Keratinocyte (primary cell): ENCODE measurements at regions not wholly inside any gene's neighbourhood (a gene's known extent, or its start where the extent isn't known, plus 50 kb on each side); places are given as distances from the start of the nearest gene placed in this dataset.

Experiments used
- DNase-seq: peaks from one replicate; pipeline ENCODE4 v3.0.0-alpha.2; 2011; ENCODE audit warnings: low read depth, missing footprints, low spot score
- FAIRE-seq: peaks from 2 replicates; lab custom pipeline; 2011; peaks lifted over from hg19 to GRCh38; lab: Jason Lieb, UNC
- H2AFZ ChIP-seq: 2 replicates; pipeline ENCODE4 v1.6.0; 2012; ENCODE audit warnings: low read length, control low read depth, inconsistent platforms; ENCODE audit not compliant: control insufficient read depth
- H3K27ac ChIP-seq: 2 replicates; pipeline ENCODE4 v1.5.1; 2011; ENCODE audit warnings: low read length; ENCODE audit not compliant: control insufficient read depth, insufficient read depth
- H3K27me3 ChIP-seq: 3 replicates; pipeline ENCODE4 v1.6.0; 2011; ENCODE audit warnings: low read length; ENCODE audit not compliant: control insufficient read depth, insufficient read depth; ENCODE audit errors: extremely low read depth
- H3K36me3 ChIP-seq, 2 experiments: 2 replicates in 1 of 2; 3 replicates in 1 of 2; pipeline ENCODE4 v1.5.1; 2011; ENCODE audit warnings: low read length in 2 of 2, mild to moderate bottlenecking in 1 of 2; ENCODE audit not compliant: control insufficient read depth in 2 of 2, insufficient read depth in 2 of 2; ENCODE audit errors: extremely low read depth in 1 of 2
- H3K4me1 ChIP-seq: 3 replicates; pipeline ENCODE4 v1.5.1; 2011; ENCODE audit warnings: low read length; ENCODE audit not compliant: control insufficient read depth, insufficient read depth; ENCODE audit errors: extremely low read depth
- H3K4me2 ChIP-seq: 3 replicates; pipeline ENCODE4 v1.6.0; 2011; ENCODE audit warnings: low read depth, low read length; ENCODE audit not compliant: control insufficient read depth, insufficient read depth; ENCODE audit errors: extremely low read depth
- H3K4me3 ChIP-seq, 3 experiments: fragments of 200-600 bp in 1 of 3; sonication (generic) in 1 of 3; 2 replicates in 2 of 3; 3 replicates in 1 of 3; pipeline ENCODE4 v1.5.1; 2011 to 2016; ENCODE audit warnings: low read length in 3 of 3, mild to moderate bottlenecking in 3 of 3, control low read depth in 2 of 3, inconsistent platforms in 1 of 3, low read depth in 1 of 3, mixed read lengths in 1 of 3, mixed run types in 1 of 3, moderate library complexity in 1 of 3; ENCODE audit not compliant: control insufficient read depth in 2 of 3, insufficient read depth in 2 of 3; ENCODE audit errors: extremely low read depth in 1 of 3
- H3K79me2 ChIP-seq: 2 replicates; pipeline ENCODE4 v1.6.0; 2012; ENCODE audit warnings: low read length; ENCODE audit not compliant: control insufficient read depth, insufficient read depth
- H3K9ac ChIP-seq: 3 replicates; pipeline ENCODE4 v1.6.0; 2011; ENCODE audit warnings: low read length; ENCODE audit not compliant: control insufficient read depth, insufficient read depth; ENCODE audit errors: extremely low read depth
- H3K9me1 ChIP-seq: 3 replicates; pipeline ENCODE4 v1.6.0; 2011; ENCODE audit warnings: low read length; ENCODE audit not compliant: control insufficient read depth, insufficient read depth; ENCODE audit errors: extremely low read depth
- H3K9me3 ChIP-seq: 2 replicates; pipeline ENCODE4 v1.5.1; 2012; ENCODE audit warnings: low read depth, low read length; ENCODE audit not compliant: control insufficient read depth
- H4K20me1 ChIP-seq: 3 replicates; pipeline ENCODE4 v1.6.0; 2011; ENCODE audit warnings: low read length; ENCODE audit not compliant: control insufficient read depth, insufficient read depth; ENCODE audit errors: extremely low read depth
- CTCF ChIP-seq, 3 experiments: IDR thresholded peaks in 1 of 3; conservative IDR thresholded peaks in 1 of 3; optimal IDR thresholded peaks in 1 of 3; 2 replicates in 2 of 3; 3 replicates in 1 of 3; pipeline versions ENCODE3 to v1.5.1; 2011; ENCODE audit warnings: low read length in 3 of 3, mild to moderate bottlenecking in 3 of 3, moderate library complexity in 2 of 3, control low read depth in 1 of 3, inconsistent platforms in 1 of 3; ENCODE audit not compliant: insufficient read depth in 2 of 3; ENCODE audit errors: extremely low read depth in 1 of 3
- EZH2 ChIP-seq: IDR thresholded peaks from one replicate; pipeline ENCODE4 v1.6.1; 2012; ENCODE audit warnings: inconsistent platforms, mild to moderate bottlenecking, low read length, moderate library complexity
- dilution Hi-C: fragments of 300-500 bp; cut with MboI; formaldehyde crosslinking; loops from one replicate; pipeline ENCODE4 v1.7.0; 2020; ENCODE audit warnings: low sequenced_read_pairs; ENCODE audit not compliant: extremely low pct_ligation_motif_present

- H3K79me2 ChIP-seq, result no peaks in the 10 kb centered on the region
- FAIRE-seq, result no peak
- H3K9me3 ChIP-seq, result no peaks in the 10 kb centered on the region
- no peak overlapping the region for H3K9ac ChIP-seq
- H3K4me2 ChIP-seq, result no peak overlapping the region
- no peaks in the 10 kb centered on the region for H3K27me3 ChIP-seq
- no peaks in the 10 kb centered on the region for H4K20me1 ChIP-seq
- no peak overlapping the region for H2AFZ ChIP-seq
- H3K9me1 ChIP-seq, result no peaks in the 10 kb centered on the region
- no peaks in the 10 kb centered on the region for H3K4me1 ChIP-seq
- TF ChIP-seq CTCF (optimal IDR thresholded peaks at IDR 0.05 in 1 of 3, IDR thresholded peaks at IDR 0.05 in 1 of 3, conservative IDR thresholded peaks at IDR 0.05 in 1 of 3; ENCODE audit: extremely low read depth in 1 of 3, insufficient read depth in 2 of 3, low read length in 3 of 3), result no peak
- no peak for TF ChIP-seq EZH2
- dilution Hi-C loops, result no loop called here
- no peak overlapping the region for H3K27ac ChIP-seq
- no peak for DNase-seq
- H3K4me3 ChIP-seq, result no peak overlapping the region
- no peaks in the 10 kb centered on the region for H3K36me3 ChIP-seq
Measured at GRCh38 chr2:153299217-153299616, 179.3 kb downstream of the RPRM start.

GRCh38 chr2:153294199-153294786, 184.3 kb downstream of the RPRM start:
- Histone ChIP-seq H2AFZ (no peak overlapping the region), H3K4me2 (no peak overlapping the region), H3K9me3 (no peaks in the 10 kb centered on the region), H3K4me3 (no peak overlapping the region), H4K20me1 (no peaks in the 10 kb centered on the region), H3K9me1 (no peaks in the 10 kb centered on the region), H3K9ac (no peak overlapping the region), H3K27me3 (no peaks in the 10 kb centered on the region), H3K79me2 (no peaks in the 10 kb centered on the region), H3K4me1 (no peaks in the 10 kb centered on the region), H3K36me3 (no peaks in the 10 kb centered on the region), H3K27ac (no peak overlapping the region)
- no peak for TF ChIP-seq CTCF (optimal IDR thresholded peaks at IDR 0.05 in 1 of 3, IDR thresholded peaks at IDR 0.05 in 1 of 3, conservative IDR thresholded peaks at IDR 0.05 in 1 of 3; ENCODE audit: extremely low read depth in 1 of 3, insufficient read depth in 2 of 3, low read length in 3 of 3)
- no peak for TF ChIP-seq EZH2
- DNase-seq, result no peak
- dilution Hi-C loops, result no loop called here
- FAIRE-seq, result no peak
